DMS153 (cell line): ENCODE measurements at regions not wholly inside any gene's neighbourhood (a gene's known extent, or its start where the extent isn't known, plus 50 kb on each side); places are given as distances from the start of the nearest gene placed in this dataset.

Source experiments
- DNase-seq: peaks from one replicate; lab custom pipeline; 2025; lab: John Stamatoyannopoulos, UW

GRCh38 chr16:51665436-51665998 is 514.4 kb upstream of the SALL1 start:
- DNase-seq = no peak

GRCh38 chr16:51658531-51658930 is 507.5 kb upstream of the SALL1 start:
- DNase-seq = no peak

- DNase-seq = no peak
Measured at GRCh38 chr16:51657848-51658247, 506.8 kb upstream of the SALL1 start.

- no peak for DNase-seq
Measured at GRCh38 chr16:51655249-51655648, 504.2 kb upstream of the SALL1 start.

- no peak for DNase-seq
Measured at GRCh38 chr16:51651061-51651466, 500.0 kb upstream of the SALL1 start.

GRCh38 chr16:51649631-51650030 is 498.6 kb upstream of the SALL1 start:
- DNase-seq = no peak

- no peak for DNase-seq
Measured at GRCh38 chr16:51648526-51648925, 497.5 kb upstream of the SALL1 start.

- no peak for DNase-seq
Measured at GRCh38 chr16:51641191-51641765, 490.2 kb upstream of the SALL1 start.

- DNase-seq = no peak
Measured at GRCh38 chr16:51640196-51640595, 489.1 kb upstream of the SALL1 start.

- DNase-seq = no peak
Measured at GRCh38 chr16:51638339-51639135, 487.5 kb upstream of the SALL1 start.

- DNase-seq = no peak
Measured at GRCh38 chr16:51637770-51638094, 486.7 kb upstream of the SALL1 start.

- DNase-seq = no peak
Measured at GRCh38 chr16:51636920-51637769, 486.1 kb upstream of the SALL1 start.

- no peak for DNase-seq
Measured at GRCh38 chr16:51635181-51635580, 484.1 kb upstream of the SALL1 start.

GRCh38 chr16:51630076-51630475 is 479.0 kb upstream of the SALL1 start:
- DNase-seq = no peak

GRCh38 chr16:51629576-51629975 is 478.5 kb upstream of the SALL1 start:
- no peak for DNase-seq

GRCh38 chr16:51624080-51624775 is 473.2 kb upstream of the SALL1 start:
- DNase-seq = no peak

- no peak for DNase-seq
Measured at GRCh38 chr16:51621610-51622009, 470.5 kb upstream of the SALL1 start.

- DNase-seq = no peak
Measured at GRCh38 chr16:51615141-51615540, 464.1 kb upstream of the SALL1 start.

GRCh38 chr16:51607201-51607651 is 456.2 kb upstream of the SALL1 start:
- DNase-seq = peak; percentile 74

GRCh38 chr16:51596247-51596646 is 445.2 kb upstream of the SALL1 start:
- no peak for DNase-seq

GRCh38 chr16:51592535-51593300 is 441.6 kb upstream of the SALL1 start:
- DNase-seq = no peak
